Hepatocyte (in vitro differentiated cells): ENCODE measurements at regions not wholly inside any gene's neighbourhood (a gene's known extent, or its start where the extent isn't known, plus 50 kb on each side); places are given as distances from the start of the nearest gene placed in this dataset.

ENCODE experiments used
- DNase-seq: peaks from one replicate; pipeline ENCODE4 v3.0.0-alpha.2; 2016; ENCODE audit warnings: low spot score
- H2AFZ ChIP-seq: fragments of 200-600 bp; sonication (generic); 2 replicates; pipeline ENCODE4 v1.6.0; 2016; ENCODE audit warnings: antibody characterized with exemption, mild to moderate bottlenecking
- H3K27ac ChIP-seq: fragments of 200-600 bp; sonication (generic); 2 replicates; pipeline ENCODE4 v1.5.1; 2016; ENCODE audit warnings: mild to moderate bottlenecking
- H3K27me3 ChIP-seq: fragments of 200-600 bp; sonication (generic); 2 replicates; pipeline ENCODE4 v1.6.1; 2016
- H3K36me3 ChIP-seq: fragments of 200-600 bp; sonication (generic); replicated peaks from 2 replicates; pipeline ENCODE4 v1.5.1; 2016; ENCODE audit warnings: low read depth; ENCODE audit not compliant: insufficient read depth
- H3K4me1 ChIP-seq: fragments of 200-600 bp; sonication (generic); 2 replicates; pipeline ENCODE4 v1.5.1; 2016; ENCODE audit warnings: mild to moderate bottlenecking, moderate library complexity; ENCODE audit not compliant: insufficient read depth
- H3K4me2 ChIP-seq: fragments of 200-600 bp; sonication (generic); 2 replicates; pipeline ENCODE4 v1.6.0; 2016
- H3K4me3 ChIP-seq: fragments of 200-600 bp; sonication (generic); 2 replicates; pipeline ENCODE4 v1.5.1; 2016; ENCODE audit warnings: mild to moderate bottlenecking
- H3K79me2 ChIP-seq: fragments of 200-600 bp; sonication (generic); 2 replicates; pipeline ENCODE4 v1.6.0; 2017; ENCODE audit warnings: mild to moderate bottlenecking
- H3K9me2 ChIP-seq: fragments of 200-600 bp; sonication (generic); replicated peaks from 2 replicates; pipeline ENCODE4 v1.6.0; 2017; ENCODE audit warnings: mild to moderate bottlenecking; ENCODE audit not compliant: insufficient read depth
- H3K9me3 ChIP-seq: fragments of 200-600 bp; sonication (generic); 2 replicates; pipeline ENCODE4 v1.5.1; 2016; ENCODE audit warnings: low read depth, mild to moderate bottlenecking
- H4K20me1 ChIP-seq: fragments of 200-600 bp; sonication (generic); 2 replicates; pipeline ENCODE4 v1.6.0; 2016; ENCODE audit warnings: mild to moderate bottlenecking; ENCODE audit not compliant: insufficient read depth, poor library complexity, severe bottlenecking
- EZH2 ChIP-seq: fragments of 200-600 bp; sonication (generic); IDR thresholded peaks from 2 replicates; pipeline ENCODE4 v1.6.1; 2016; ENCODE audit warnings: antibody characterized with exemption, mild to moderate bottlenecking, borderline replicate concordance
- EZH2phosphoT487 ChIP-seq: fragments of 200-600 bp; sonication (generic); IDR thresholded peaks from one replicate; pipeline ENCODE4 v1.6.1; 2018; ENCODE audit warnings: antibody characterized with exemption, mild to moderate bottlenecking, low read depth, moderate library complexity; ENCODE audit not compliant: unreplicated experiment, severe bottlenecking
- WGBS: methylation state at CpG from one replicate; pipeline ENCODE4 v1.1.6; 2016; ENCODE audit warnings: low lambda C conversion rate; ENCODE audit errors: missing lambda C conversion rate; 5-methylcytosine and 5-hydroxymethylcytosine counted together
- TF ChIP-seq, protein P1 (sequence below): fragments of 200-600 bp; sonication (generic); IDR thresholded peaks from 2 replicates; pipeline ENCODE4 v1.5.1; 2016; ENCODE audit warnings: antibody characterized with exemption, mild to moderate bottlenecking; ENCODE audit not compliant: poor library complexity

DNA sequence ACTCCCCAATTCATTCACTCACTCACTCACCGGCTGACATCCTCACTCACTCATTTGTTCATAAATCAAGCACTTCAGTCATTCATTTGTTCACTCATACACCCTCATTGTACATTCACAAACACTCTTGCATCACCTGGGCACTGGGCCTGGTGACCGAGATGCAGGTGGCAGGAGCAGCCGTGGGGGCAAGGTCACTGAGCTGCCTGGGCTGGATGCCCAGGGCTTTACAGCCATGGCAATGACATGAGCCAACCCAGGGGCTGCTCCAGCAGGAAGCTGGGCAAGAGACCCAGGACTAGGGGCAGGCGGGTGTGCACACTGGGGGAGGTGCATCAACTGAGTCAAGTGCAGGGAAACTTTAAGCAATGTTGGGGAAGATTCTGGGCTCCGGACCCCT, 113.6 kb upstream of the IGSF21 start:
- Histone ChIP-seq H2AFZ (no peak overlapping the region), H3K4me2 (no peak overlapping the region), H3K4me3 (no peak overlapping the region), H3K27ac (no peak overlapping the region), H3K9me2 (no peaks in the 10 kb centered on the region), H3K79me2 (no peaks in the 10 kb centered on the region), H3K27me3 (no peaks in the 10 kb centered on the region), H3K36me3 (no peaks in the 10 kb centered on the region), H3K4me1 (no peaks in the 10 kb centered on the region), H4K20me1 (no peaks in the 10 kb centered on the region), H3K9me3 (no peaks in the 10 kb centered on the region)
- TF ChIP-seq, protein P1, sequence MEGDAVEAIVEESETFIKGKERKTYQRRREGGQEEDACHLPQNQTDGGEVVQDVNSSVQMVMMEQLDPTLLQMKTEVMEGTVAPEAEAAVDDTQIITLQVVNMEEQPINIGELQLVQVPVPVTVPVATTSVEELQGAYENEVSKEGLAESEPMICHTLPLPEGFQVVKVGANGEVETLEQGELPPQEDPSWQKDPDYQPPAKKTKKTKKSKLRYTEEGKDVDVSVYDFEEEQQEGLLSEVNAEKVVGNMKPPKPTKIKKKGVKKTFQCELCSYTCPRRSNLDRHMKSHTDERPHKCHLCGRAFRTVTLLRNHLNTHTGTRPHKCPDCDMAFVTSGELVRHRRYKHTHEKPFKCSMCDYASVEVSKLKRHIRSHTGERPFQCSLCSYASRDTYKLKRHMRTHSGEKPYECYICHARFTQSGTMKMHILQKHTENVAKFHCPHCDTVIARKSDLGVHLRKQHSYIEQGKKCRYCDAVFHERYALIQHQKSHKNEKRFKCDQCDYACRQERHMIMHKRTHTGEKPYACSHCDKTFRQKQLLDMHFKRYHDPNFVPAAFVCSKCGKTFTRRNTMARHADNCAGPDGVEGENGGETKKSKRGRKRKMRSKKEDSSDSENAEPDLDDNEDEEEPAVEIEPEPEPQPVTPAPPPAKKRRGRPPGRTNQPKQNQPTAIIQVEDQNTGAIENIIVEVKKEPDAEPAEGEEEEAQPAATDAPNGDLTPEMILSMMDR, result no peak
- no peak for DNase-seq
- WGBS, result 89% methylated on average over 5 of the region's 5 CpGs

DNA sequence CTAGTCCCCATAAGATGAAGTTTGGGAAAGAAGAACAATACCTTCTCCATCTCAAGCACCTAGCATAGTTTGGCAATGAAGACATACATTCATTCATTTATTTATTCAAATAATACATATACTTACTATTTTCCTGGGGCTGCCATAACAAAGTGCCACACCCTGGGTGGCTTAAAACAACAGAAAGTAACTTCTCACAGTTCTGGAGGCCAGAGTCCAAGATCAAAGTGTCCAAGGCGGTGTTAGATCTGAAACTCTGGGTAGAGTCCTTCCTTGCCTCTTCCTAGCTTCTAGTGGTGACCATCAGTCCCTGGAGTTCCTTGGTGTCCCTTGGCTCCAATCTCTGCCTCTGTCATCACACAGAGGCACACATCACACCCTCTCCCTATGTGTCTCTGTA, 112.1 kb upstream of the IGSF21 start:
- WGBS, result 100% methylated on average over 1 of the region's 1 CpG
- H3K79me2 ChIP-seq, result no peaks in the 10 kb centered on the region
- H3K27me3 ChIP-seq, result no peaks in the 10 kb centered on the region
- H3K36me3 ChIP-seq, result no peaks in the 10 kb centered on the region
- TF ChIP-seq, protein P1, result no peak
- no peak overlapping the region for H2AFZ ChIP-seq
- H3K9me2 ChIP-seq, result no peaks in the 10 kb centered on the region
- H3K27ac ChIP-seq, result no peak overlapping the region
- H3K4me3 ChIP-seq, result no peak overlapping the region
- no peaks in the 10 kb centered on the region for H3K9me3 ChIP-seq
- no peak for DNase-seq
- no peaks in the 10 kb centered on the region for H4K20me1 ChIP-seq
- no peaks in the 10 kb centered on the region for H3K4me1 ChIP-seq
- no peak overlapping the region for H3K4me2 ChIP-seq

DNA sequence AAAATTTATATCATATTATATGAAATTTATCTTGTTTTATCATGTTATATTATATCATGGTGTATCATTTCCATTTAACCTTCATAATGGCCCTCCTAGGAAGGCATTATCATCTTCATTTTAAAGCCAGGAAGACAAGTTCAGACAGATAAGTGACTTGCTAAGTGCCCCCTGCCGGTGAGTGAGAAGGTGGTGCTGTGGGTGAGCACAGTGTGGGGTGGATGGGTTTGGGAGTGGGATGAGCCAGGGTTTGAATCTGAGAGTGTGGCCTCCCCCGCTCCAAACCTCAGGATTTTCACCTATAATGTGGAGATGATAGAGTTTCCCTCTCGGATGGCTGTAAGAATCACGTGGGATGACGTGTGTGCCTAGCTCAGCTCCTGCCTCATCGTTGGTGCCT, 108.7 kb upstream of the IGSF21 start:
- Histone ChIP-seq H3K9me2 (no peaks in the 10 kb centered on the region), H3K4me3 (no peak overlapping the region), H3K27me3 (no peaks in the 10 kb centered on the region), H3K4me2 (no peak overlapping the region), H3K79me2 (no peaks in the 10 kb centered on the region), H3K27ac (no peak overlapping the region), H4K20me1 (no peaks in the 10 kb centered on the region), H2AFZ (no peak overlapping the region), H3K36me3 (no peaks in the 10 kb centered on the region), H3K4me1 (no peaks in the 10 kb centered on the region), H3K9me3 (no peaks in the 10 kb centered on the region)
- TF ChIP-seq EZH2, result no peak
- TF ChIP-seq, protein P1, result no peak
- no peak for TF ChIP-seq EZH2phosphoT487
- no peak for DNase-seq
- WGBS, result 70% methylated on average over 6 of the region's 6 CpGs

DNA sequence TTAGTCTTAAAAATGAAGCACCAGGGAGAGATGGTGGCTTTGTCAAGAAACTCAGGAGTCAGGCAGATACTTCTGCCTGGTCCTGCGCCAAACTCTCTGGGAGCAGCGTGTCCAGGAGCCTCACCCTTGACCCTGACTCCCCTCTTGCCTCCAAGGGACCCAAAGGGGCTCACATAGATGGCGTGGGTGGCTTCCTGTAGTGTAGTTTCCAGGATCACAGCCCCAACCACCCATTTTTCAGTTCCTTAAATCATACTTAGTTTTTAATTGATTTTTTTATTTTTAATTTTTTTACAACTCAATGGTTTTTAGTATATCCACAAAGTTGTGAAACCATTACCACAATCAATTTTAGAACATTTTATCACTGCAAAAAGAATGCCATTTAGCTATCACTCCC, 107.7 kb upstream of the IGSF21 start:
- Histone ChIP-seq H3K36me3 (no peaks in the 10 kb centered on the region), H3K4me1 (no peaks in the 10 kb centered on the region), H3K4me3 (no peak overlapping the region), H4K20me1 (no peaks in the 10 kb centered on the region), H2AFZ (no peak overlapping the region), H3K9me2 (no peaks in the 10 kb centered on the region), H3K27ac (no peak overlapping the region), H3K27me3 (no peaks in the 10 kb centered on the region), H3K79me2 (no peaks in the 10 kb centered on the region), H3K4me2 (no peak overlapping the region), H3K9me3 (no peaks in the 10 kb centered on the region)
- no peak for DNase-seq
- 85% methylated on average over 3 of the region's 3 CpGs for WGBS
- TF ChIP-seq EZH2phosphoT487 (no peak), EZH2 (no peak)
- TF ChIP-seq, protein P1, result no peak
